OCI-LY3 (cell line): ENCODE measurements at regions not wholly inside any gene's neighbourhood (a gene's known extent, or its start where the extent isn't known, plus 50 kb on each side); places are given as distances from the start of the nearest gene placed in this dataset.

ENCODE experiments used
- EZH2phosphoT487 ChIP-seq: fragments of 200-600 bp; shearing (Covaris generic); IDR thresholded peaks from 2 replicates; pipeline ENCODE4 v1.6.1; 2018; ENCODE audit warnings: antibody characterized with exemption, mixed run types, low read depth
- TF ChIP-seq, protein P1 (sequence below): fragments of 200-600, 300-600 bp; sonication (generic); IDR thresholded peaks from 2 replicates; pipeline ENCODE4 v1.5.1; 2014; ENCODE audit warnings: antibody characterized with exemption, low read length, low read depth

- TF ChIP-seq, protein P1, sequence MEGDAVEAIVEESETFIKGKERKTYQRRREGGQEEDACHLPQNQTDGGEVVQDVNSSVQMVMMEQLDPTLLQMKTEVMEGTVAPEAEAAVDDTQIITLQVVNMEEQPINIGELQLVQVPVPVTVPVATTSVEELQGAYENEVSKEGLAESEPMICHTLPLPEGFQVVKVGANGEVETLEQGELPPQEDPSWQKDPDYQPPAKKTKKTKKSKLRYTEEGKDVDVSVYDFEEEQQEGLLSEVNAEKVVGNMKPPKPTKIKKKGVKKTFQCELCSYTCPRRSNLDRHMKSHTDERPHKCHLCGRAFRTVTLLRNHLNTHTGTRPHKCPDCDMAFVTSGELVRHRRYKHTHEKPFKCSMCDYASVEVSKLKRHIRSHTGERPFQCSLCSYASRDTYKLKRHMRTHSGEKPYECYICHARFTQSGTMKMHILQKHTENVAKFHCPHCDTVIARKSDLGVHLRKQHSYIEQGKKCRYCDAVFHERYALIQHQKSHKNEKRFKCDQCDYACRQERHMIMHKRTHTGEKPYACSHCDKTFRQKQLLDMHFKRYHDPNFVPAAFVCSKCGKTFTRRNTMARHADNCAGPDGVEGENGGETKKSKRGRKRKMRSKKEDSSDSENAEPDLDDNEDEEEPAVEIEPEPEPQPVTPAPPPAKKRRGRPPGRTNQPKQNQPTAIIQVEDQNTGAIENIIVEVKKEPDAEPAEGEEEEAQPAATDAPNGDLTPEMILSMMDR: no peak
- no peak for TF ChIP-seq EZH2phosphoT487
These were observed 176.4 kb upstream of the TCF4 start for GRCh38 chr18:55764386-55764785.
